Esophagus squamous epithelium (tissue), 5 donors: ENCODE measurements at regions not wholly inside any gene's neighbourhood (a gene's known extent, or its start where the extent isn't known, plus 50 kb on each side); places are given as distances from the start of the nearest gene placed in this dataset.
A peak's percentile ranks its signal among the peaks of the same experiment; 100 is the strongest.

ENCODE experiments used
- DNase-seq: peaks from one replicate; lab custom pipeline; 2025; lab: John Stamatoyannopoulos, UW
- H3K27ac ChIP-seq, 4 donors: fragments of 200-600 bp; sonication (generic); one replicate each; pipeline ENCODE4 v1.5.1; 2016 to 2019; ENCODE audit warnings: mild to moderate bottlenecking in 1 of 4
- H3K27me3 ChIP-seq, 4 donors: fragments of 200-600 bp; sonication (generic); 1 replicate in 3 of 4; 2 replicates in 1 of 4; pipeline versions ENCODE4 v1.5.1 to v1.6.0; 2017 to 2021; ENCODE audit warnings: antibody characterized with exemption in 1 of 4
- H3K36me3 ChIP-seq, 3 donors: fragments of 200-600 bp; sonication (generic); one replicate each; pipeline ENCODE4 v1.5.1; 2016 to 2019
- H3K4me1 ChIP-seq, 3 donors: fragments of 200-600 bp; sonication (generic); one replicate each; pipeline ENCODE4 v1.5.1; 2017 to 2019
- H3K4me3 ChIP-seq, 4 donors: fragments of 200-600 bp; sonication (generic); 1 replicate in 3 of 4; 2 replicates in 1 of 4; pipeline ENCODE4 v1.5.1; 2016 to 2019; ENCODE audit warnings: mild to moderate bottlenecking in 2 of 4, moderate library complexity in 1 of 4
- H3K9me3 ChIP-seq, 3 donors: fragments of 200-600 bp; sonication (generic); one replicate each; pipeline ENCODE4 v1.5.1; 2016 to 2019
- POLR2A ChIP-seq, 4 donors: fragments of 450-650 bp; IDR thresholded peaks; one replicate each; pipeline ENCODE4 v1.6.1; 2017; ENCODE audit warnings: antibody characterized with exemption in 4 of 4, mild to moderate bottlenecking in 4 of 4, moderate library complexity in 3 of 4
- WGBS, 2 donors: methylation state at CpG; one replicate each; pipeline ENCODE4 v1.1.5; 2018; 5-methylcytosine and 5-hydroxymethylcytosine counted together
- intact Hi-C: fragments of 100-400 bp; cut with DNase I; formaldehyde crosslinking; loops from one replicate; pipeline ENCODE4 v1.15.0; 2022
- TF ChIP-seq, protein P1 (sequence below), 6 experiments: fragments of 450-650 bp in 4 of 6; fragments of 200-600 bp in 2 of 6; sonication (generic) in 2 of 6; IDR thresholded peaks; one replicate each; pipeline ENCODE4 v1.5.1; 2016 to 2019; ENCODE audit warnings: antibody characterized with exemption in 6 of 6, mild to moderate bottlenecking in 4 of 6, moderate library complexity in 4 of 6
- donor health status: DM: yes; HTN: yes; CAD: no.

DNA sequence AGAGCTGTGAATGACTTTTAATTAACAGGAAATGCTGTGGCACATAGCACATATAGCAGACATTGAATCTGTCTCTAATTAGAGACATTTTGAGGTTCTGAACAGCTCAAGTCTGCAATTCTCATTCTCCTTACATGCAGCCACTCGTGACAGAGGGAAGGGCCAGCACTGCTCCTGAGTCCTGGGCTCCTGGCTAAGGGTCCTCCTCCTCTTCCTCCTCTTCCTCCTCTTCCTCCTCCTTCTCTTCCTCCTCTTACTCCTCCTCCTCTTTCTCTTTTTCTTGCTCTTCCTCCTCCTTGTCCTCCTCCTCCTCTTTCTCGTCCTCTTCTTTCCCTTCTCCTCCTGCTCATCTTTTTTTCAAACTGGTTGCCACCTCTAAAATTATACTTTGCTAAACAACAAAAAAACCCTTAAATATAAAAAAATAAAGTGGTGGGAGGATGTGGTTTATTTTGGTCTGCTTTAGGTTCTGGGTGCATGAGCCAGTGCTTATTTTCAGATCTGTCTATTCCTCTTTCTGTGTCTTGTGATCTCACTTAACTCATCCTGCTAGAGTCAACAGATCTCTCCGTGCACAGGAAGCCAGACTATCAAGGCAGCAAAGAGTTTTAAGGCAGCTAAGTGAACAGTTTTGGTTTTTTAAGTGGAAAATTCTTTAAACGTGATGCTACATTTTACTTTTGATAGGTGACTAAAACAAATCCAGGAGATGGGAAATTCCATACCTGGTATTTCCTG lies 159.3 kb downstream of the CD83 start:
- Histone ChIP-seq H3K27ac (peak overlapping the region; percentile 22 to 70 (median 50)), H3K9me3 (peaks cover 0 to 14% (median 0%) of the 10 kb centered on the region in 3 donors), H3K4me1 (peaks cover 24 to 59% (median 40%) of the 10 kb centered on the region in 3 donors), H3K4me3 (no peak overlapping the region), H3K36me3 (no peaks in the 10 kb centered on the region), H3K27me3 (no peaks in the 10 kb centered on the region)
- 39 to 54% methylated on average over 4 of the region's 4 CpGs for WGBS, 2 donors
- intact Hi-C loops: no loop called here
- TF ChIP-seq, protein P1, sequence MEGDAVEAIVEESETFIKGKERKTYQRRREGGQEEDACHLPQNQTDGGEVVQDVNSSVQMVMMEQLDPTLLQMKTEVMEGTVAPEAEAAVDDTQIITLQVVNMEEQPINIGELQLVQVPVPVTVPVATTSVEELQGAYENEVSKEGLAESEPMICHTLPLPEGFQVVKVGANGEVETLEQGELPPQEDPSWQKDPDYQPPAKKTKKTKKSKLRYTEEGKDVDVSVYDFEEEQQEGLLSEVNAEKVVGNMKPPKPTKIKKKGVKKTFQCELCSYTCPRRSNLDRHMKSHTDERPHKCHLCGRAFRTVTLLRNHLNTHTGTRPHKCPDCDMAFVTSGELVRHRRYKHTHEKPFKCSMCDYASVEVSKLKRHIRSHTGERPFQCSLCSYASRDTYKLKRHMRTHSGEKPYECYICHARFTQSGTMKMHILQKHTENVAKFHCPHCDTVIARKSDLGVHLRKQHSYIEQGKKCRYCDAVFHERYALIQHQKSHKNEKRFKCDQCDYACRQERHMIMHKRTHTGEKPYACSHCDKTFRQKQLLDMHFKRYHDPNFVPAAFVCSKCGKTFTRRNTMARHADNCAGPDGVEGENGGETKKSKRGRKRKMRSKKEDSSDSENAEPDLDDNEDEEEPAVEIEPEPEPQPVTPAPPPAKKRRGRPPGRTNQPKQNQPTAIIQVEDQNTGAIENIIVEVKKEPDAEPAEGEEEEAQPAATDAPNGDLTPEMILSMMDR (IDR thresholded peaks at IDR 0.05): no peak
- DNase-seq: no peak

DNA sequence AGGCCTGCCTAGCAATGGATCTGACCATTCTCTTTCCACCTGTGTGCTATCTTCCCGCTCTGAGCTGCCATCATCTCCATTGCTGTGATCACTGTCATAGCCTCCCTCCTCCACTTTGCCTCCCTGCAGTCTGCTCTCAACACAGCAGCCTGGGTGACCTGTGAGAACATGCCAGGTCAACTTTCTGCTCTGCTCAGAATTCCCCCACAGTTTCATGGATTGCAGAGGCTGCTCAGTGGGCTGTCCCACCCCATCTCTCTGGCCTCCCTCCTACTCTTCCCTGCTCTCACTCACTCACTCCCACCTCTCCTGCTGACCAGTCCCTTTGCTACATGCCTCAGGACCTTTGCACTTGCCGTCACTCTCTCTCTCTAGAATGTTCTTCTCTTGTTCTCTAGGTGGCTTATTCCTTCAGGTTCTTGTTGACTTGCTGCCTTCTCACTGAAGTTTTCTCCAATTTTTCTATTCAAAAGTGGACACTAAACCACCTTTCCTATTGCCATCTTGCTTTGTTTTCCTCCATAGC lies 159.9 kb downstream of the CD83 start:
- no peaks in the 10 kb centered on the region for H3K27me3 ChIP-seq
- intact Hi-C loops: no loop called here
- 81 to 89% methylated on average over 2 of the region's 2 CpGs for WGBS, 2 donors
- peaks cover 24 to 53% (median 37%) of the 10 kb centered on the region in 3 donors for H3K4me1 ChIP-seq
- no peaks in the 10 kb centered on the region for H3K36me3 ChIP-seq
- H3K27ac ChIP-seq: peak overlapping the region in 2 of 4 donors; percentile 1 to 55
- no peak for DNase-seq
- peaks cover 0 to 12% (median 0%) of the 10 kb centered on the region in 3 donors for H3K9me3 ChIP-seq
- H3K4me3 ChIP-seq: no peak overlapping the region
- no peak for TF ChIP-seq POLR2A (IDR thresholded peaks at IDR 0.05)
- TF ChIP-seq, protein P1 (IDR thresholded peaks at IDR 0.05): no peak

DNA sequence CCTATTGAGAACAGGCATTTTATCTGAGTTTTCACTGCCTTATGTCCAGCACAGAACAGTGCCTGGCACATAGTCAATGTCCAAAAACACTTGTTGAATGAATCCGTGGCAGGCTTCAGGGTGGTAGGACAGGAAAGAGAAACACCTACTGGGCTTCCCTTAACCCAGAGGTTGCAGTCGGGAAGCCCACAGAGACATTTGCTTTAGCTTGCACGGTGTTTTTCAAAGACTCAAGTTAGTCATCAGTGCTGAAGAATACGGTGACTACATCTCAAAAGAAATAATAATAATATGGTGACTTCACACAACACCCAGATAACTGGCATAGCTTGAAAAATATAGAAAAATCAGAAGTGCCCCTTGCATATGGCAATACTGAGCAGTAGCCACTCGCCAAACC lies 160.4 kb downstream of the CD83 start:
- no peak for DNase-seq
- Histone ChIP-seq H3K27ac (peak overlapping the region in 1 of 4 donors; percentile 1), H3K36me3 (no peaks in the 10 kb centered on the region), H3K9me3 (peaks cover 0 to 7% (median 0%) of the 10 kb centered on the region in 3 donors), H3K27me3 (no peaks in the 10 kb centered on the region), H3K4me3 (no peak overlapping the region), H3K4me1 (peaks cover 24 to 47% (median 37%) of the 10 kb centered on the region in 3 donors)
- intact Hi-C loops: no loop called here
- 53 to 60% methylated on average over 5 of the region's 5 CpGs for whole genome bisulfite sequencing, 2 donors
- no peak for TF ChIP-seq POLR2A (IDR thresholded peaks at IDR 0.05)
- TF ChIP-seq, protein P1 (IDR thresholded peaks at IDR 0.05): no peak

DNA sequence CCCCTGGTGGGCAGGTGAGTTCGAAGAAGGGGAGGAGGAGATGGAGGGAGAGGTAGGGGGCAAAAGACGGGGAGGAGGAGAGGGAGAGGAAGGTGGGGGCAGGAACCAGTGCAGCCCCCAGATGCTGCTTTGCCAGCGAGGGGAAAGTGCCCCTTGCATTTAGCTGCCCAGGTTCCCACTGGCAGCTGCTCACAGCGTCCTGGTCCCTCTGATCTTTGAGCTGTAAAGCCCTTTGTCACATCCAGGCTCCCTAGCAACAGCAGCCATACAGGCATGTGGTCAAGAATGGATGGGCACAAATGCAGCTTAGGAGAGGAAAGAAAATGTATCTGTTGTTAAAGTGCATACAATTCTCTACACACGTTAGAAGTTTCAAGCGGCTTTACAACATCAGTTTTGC lies 160.9 kb downstream of the CD83 start:
- H3K27me3 ChIP-seq: no peaks in the 10 kb centered on the region
- no peak overlapping the region for H3K27ac ChIP-seq
- no peak for DNase-seq
- TF ChIP-seq POLR2A (IDR thresholded peaks at IDR 0.05): no peak
- TF ChIP-seq, protein P1 (IDR thresholded peaks at IDR 0.05): no peak
- peaks cover 24 to 43% (median 37%) of the 10 kb centered on the region in 3 donors for H3K4me1 ChIP-seq
- WGBS, 2 donors: 78 to 93% methylated on average over 6 of the region's 6 CpGs
- no peaks in the 10 kb centered on the region for H3K36me3 ChIP-seq
- peaks cover 0 to 7% (median 0%) of the 10 kb centered on the region in 3 donors for H3K9me3 ChIP-seq
- intact Hi-C loops: no loop called here
- H3K4me3 ChIP-seq: no peak overlapping the region

DNA sequence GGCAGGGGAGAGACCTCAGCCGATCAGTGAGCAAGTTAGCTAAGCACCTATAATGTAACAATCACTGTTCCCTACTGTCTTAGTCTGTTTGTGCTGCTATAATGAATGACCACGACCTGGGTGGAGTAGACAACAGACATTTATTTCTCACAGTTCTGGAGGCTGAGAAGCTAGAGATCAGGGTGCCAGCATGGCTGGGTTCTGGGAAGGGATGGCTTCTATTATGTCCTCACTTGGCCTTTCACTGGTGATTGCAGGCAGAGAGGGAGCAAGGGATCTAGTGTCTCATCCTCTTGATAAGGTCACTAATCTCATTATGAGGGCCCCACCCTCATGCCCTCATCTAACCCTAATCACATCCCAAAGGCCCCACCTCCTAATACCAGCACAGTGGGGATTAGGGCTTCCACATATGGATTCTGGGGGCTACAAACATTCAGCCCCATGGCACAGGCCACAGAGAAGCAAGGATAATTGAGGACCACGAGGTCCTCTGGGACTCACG lies 162.5 kb downstream of the CD83 start:
- Histone ChIP-seq H3K4me1 (peaks cover 17 to 27% (median 26%) of the 10 kb centered on the region in 3 donors), H3K4me3 (no peak overlapping the region), H3K27ac (no peak overlapping the region), H3K27me3 (no peaks in the 10 kb centered on the region), H3K9me3 (peaks cover 0 to 7% (median 0%) of the 10 kb centered on the region in 3 donors), H3K36me3 (no peaks in the 10 kb centered on the region)
- no peak for DNase-seq
- no peak for TF ChIP-seq POLR2A (IDR thresholded peaks at IDR 0.05)
- TF ChIP-seq, protein P1 (IDR thresholded peaks at IDR 0.05): no peak
- intact Hi-C loops: no loop called here
- WGBS, 2 donors: 83 to 84% methylated on average over 1 to 4 of the region's 4 CpGs
